Endodermal cell (in vitro differentiated cells): ENCODE measurements at regions not wholly inside any gene's neighbourhood (a gene's known extent, or its start where the extent isn't known, plus 50 kb on each side); places are given as distances from the start of the nearest gene placed in this dataset.

ENCODE experiments used
- DNase-seq: peaks from one replicate; pipeline ENCODE4 v3.0.0-alpha.2; 2017
- H3K27ac ChIP-seq: 2 replicates; pipeline ENCODE4 v1.5.1; 2013; ENCODE audit warnings: mild to moderate bottlenecking, low read depth, low read length, moderate library complexity
- H3K27me3 ChIP-seq: 2 replicates; pipeline ENCODE4 v1.6.1; 2013; ENCODE audit warnings: mild to moderate bottlenecking, low read length, moderate library complexity; ENCODE audit not compliant: insufficient read depth, control insufficient read depth, poor library complexity, severe bottlenecking
- H3K36me3 ChIP-seq: 2 replicates; pipeline ENCODE4 v1.7.0; 2013; ENCODE audit warnings: mild to moderate bottlenecking, low read length, moderate library complexity; ENCODE audit not compliant: control insufficient read depth, insufficient read depth
- H3K4me1 ChIP-seq: one replicate; pipeline ENCODE4 v1.7.0; 2013; ENCODE audit warnings: low read length; ENCODE audit not compliant: control insufficient read depth, insufficient read depth
- H3K4me3 ChIP-seq: 2 replicates; pipeline ENCODE4 v1.5.1; 2013; ENCODE audit warnings: mild to moderate bottlenecking, low read length, moderate library complexity
- H3K9ac ChIP-seq: 2 replicates; pipeline ENCODE4 v1.6.1; 2013; ENCODE audit warnings: mild to moderate bottlenecking, low read length, moderate library complexity; ENCODE audit not compliant: poor library complexity, severe bottlenecking; ENCODE audit errors: extremely low read depth
- H3K9me3 ChIP-seq: 2 replicates; pipeline ENCODE4 v1.6.1; 2013; ENCODE audit warnings: mild to moderate bottlenecking, low read length, moderate library complexity; ENCODE audit not compliant: control insufficient read depth
- H3K27ac Mint-ChIP-seq: 2 replicates; pipeline ENCODE4 v1.8.0; 2020; ENCODE audit warnings: mixed read lengths
- H3K27me3 Mint-ChIP-seq: 2 replicates; pipeline ENCODE4 v1.8.0; 2021; ENCODE audit warnings: mild to moderate bottlenecking, mixed read lengths; ENCODE audit not compliant: insufficient read depth
- H3K36me3 Mint-ChIP-seq: 2 replicates; pipeline ENCODE4 v1.8.0; 2020; ENCODE audit warnings: low read depth, mixed read lengths
- H3K4me1 Mint-ChIP-seq: 2 replicates; pipeline ENCODE4 v1.8.0; 2020; ENCODE audit warnings: mixed read lengths
- H3K4me3 Mint-ChIP-seq: 2 replicates; pipeline ENCODE4 v1.8.0; 2020; ENCODE audit warnings: mild to moderate bottlenecking, moderate library complexity, mixed read lengths
- H3K9me3 Mint-ChIP-seq: 2 replicates; pipeline ENCODE4 v1.8.0; 2020; ENCODE audit warnings: mild to moderate bottlenecking, mixed read lengths
- WGBS, 2 experiments: methylation state at CpG; one replicate each; pipeline versions ENCODE4 v1.1.5 to v1.1.7; 2013; ENCODE audit warnings: missing lambda C conversion rate in 2 of 2, mixed read lengths in 1 of 2; ENCODE audit not compliant: insufficient coverage in 1 of 2, insufficient read length in 1 of 2; 5-methylcytosine and 5-hydroxymethylcytosine counted together
- TF ChIP-seq, protein P1 (sequence below): fragments of 200-600 bp; sonication (generic); conservative IDR thresholded peaks from 2 replicates; pipeline ENCODE4 v1.5.0; 2021; ENCODE audit warnings: antibody characterized with exemption, mild to moderate bottlenecking

DNA sequence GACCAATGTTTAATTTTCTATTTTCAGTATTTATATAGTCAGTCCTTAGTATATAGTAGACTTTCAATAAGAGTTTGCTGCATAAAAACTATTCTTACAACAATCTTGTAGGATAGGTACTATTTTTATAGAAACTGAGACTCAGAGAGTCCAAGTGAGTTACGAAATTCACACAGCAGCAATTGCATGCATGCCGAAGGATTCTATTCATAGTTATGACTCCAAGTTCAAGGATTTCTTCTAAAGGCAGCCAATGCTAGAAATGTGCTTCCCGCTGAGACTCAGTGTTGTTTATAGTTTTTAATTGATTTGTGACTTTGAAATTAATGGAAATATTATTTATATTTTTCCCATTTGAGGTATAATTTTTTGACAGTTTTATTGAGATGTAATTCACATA, 62.7 kb upstream of the CSNK1A1L start:
- Histone ChIP-seq H3K9me3 (peaks cover 15% of the 10 kb centered on the region), H3K27me3 (no peaks in the 10 kb centered on the region), H3K4me1 (no peaks in the 10 kb centered on the region), H3K27ac (no peak overlapping the region), H3K36me3 (no peaks in the 10 kb centered on the region), H3K4me3 (no peak overlapping the region), H3K9ac (no peak overlapping the region)
- TF ChIP-seq, protein P1, sequence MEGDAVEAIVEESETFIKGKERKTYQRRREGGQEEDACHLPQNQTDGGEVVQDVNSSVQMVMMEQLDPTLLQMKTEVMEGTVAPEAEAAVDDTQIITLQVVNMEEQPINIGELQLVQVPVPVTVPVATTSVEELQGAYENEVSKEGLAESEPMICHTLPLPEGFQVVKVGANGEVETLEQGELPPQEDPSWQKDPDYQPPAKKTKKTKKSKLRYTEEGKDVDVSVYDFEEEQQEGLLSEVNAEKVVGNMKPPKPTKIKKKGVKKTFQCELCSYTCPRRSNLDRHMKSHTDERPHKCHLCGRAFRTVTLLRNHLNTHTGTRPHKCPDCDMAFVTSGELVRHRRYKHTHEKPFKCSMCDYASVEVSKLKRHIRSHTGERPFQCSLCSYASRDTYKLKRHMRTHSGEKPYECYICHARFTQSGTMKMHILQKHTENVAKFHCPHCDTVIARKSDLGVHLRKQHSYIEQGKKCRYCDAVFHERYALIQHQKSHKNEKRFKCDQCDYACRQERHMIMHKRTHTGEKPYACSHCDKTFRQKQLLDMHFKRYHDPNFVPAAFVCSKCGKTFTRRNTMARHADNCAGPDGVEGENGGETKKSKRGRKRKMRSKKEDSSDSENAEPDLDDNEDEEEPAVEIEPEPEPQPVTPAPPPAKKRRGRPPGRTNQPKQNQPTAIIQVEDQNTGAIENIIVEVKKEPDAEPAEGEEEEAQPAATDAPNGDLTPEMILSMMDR, result no peak
- peaks cover 9% of the 10 kb centered on the region for H3K4me1 Mint-ChIP-seq
- DNase-seq, result no peak
- H3K4me3 Mint-ChIP-seq, result no peak overlapping the region
- 65% methylated on average over 3 of the region's 3 CpGs; no CpG with 5 or more reads in 1 of the 2 experiments for WGBS, 2 experiments
- peaks cover 11% of the 10 kb centered on the region for H3K36me3 Mint-ChIP-seq
- no peaks in the 10 kb centered on the region for H3K27me3 Mint-ChIP-seq
- peaks cover 16% of the 10 kb centered on the region for H3K9me3 Mint-ChIP-seq
- H3K27ac Mint-ChIP-seq, result no peak overlapping the region

DNA sequence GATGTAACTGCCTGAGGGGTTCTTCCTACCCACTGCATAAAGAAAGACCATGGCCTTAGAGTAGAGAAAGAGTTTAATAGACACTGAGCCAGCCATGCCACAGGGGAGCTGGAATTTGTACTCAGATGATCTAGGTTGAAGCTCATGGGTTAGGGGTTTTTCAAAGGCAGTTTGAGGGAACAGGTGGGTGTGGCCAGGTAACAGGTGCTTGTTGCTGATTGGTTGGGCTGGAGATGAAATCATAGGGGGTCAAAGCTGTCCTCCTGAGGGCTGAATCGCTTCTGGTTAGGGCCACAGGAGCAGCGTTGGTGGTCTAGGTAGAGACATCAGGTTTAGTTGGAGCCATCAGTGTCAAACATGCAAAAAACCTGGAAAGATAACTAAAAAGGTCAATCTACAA, 59.2 kb upstream of the CSNK1A1L start:
- 86 to 88% methylated on average over 2 of the region's 2 CpGs for WGBS, 2 experiments
- peaks cover 34% of the 10 kb centered on the region for H3K9me3 ChIP-seq
- TF ChIP-seq, protein P1, result no peak
- Mint-ChIP-seq H3K27ac (no peak overlapping the region), H3K27me3 (no peaks in the 10 kb centered on the region), H3K4me1 (peaks cover 9% of the 10 kb centered on the region), H3K4me3 (no peak overlapping the region), H3K9me3 (peaks cover 39% of the 10 kb centered on the region), H3K36me3 (peaks cover 15% of the 10 kb centered on the region)
- no peaks in the 10 kb centered on the region for H3K4me1 ChIP-seq
- no peak overlapping the region for H3K27ac ChIP-seq
- DNase-seq, result no peak
- H3K27me3 ChIP-seq, result no peaks in the 10 kb centered on the region
- no peak overlapping the region for H3K4me3 ChIP-seq
- H3K9ac ChIP-seq, result no peak overlapping the region
- H3K36me3 ChIP-seq, result no peaks in the 10 kb centered on the region

- H3K4me1 Mint-ChIP-seq, result peaks cover 2% of the 10 kb centered on the region
- no peaks in the 10 kb centered on the region for H3K4me1 ChIP-seq
- peaks cover 47% of the 10 kb centered on the region for H3K9me3 Mint-ChIP-seq
- TF ChIP-seq, protein P1, result no peak
- H3K36me3 Mint-ChIP-seq, result peaks cover 21% of the 10 kb centered on the region
- WGBS, 2 experiments, result 83 to 100% methylated on average over 2 to 3 of the region's 3 CpGs
- H3K9ac ChIP-seq, result no peak overlapping the region
- no peaks in the 10 kb centered on the region for H3K36me3 ChIP-seq
- no peaks in the 10 kb centered on the region for H3K27me3 Mint-ChIP-seq
- no peak overlapping the region for H3K27ac Mint-ChIP-seq
- no peak overlapping the region for H3K4me3 Mint-ChIP-seq
- H3K9me3 ChIP-seq, result peaks cover 39% of the 10 kb centered on the region
- no peak overlapping the region for H3K4me3 ChIP-seq
- H3K27ac ChIP-seq, result no peak overlapping the region
- H3K27me3 ChIP-seq, result no peaks in the 10 kb centered on the region
- DNase-seq, result no peak
Observed at GRCh38 chr13:37163641-37164265, 58.3 kb upstream of the CSNK1A1L start.
